ENCODE measurements at regions not wholly inside any gene's neighbourhood (a gene's known extent, or its start where the extent isn't known, plus 50 kb on each side); places are given as distances from the start of the nearest gene placed in this dataset.

DNA sequence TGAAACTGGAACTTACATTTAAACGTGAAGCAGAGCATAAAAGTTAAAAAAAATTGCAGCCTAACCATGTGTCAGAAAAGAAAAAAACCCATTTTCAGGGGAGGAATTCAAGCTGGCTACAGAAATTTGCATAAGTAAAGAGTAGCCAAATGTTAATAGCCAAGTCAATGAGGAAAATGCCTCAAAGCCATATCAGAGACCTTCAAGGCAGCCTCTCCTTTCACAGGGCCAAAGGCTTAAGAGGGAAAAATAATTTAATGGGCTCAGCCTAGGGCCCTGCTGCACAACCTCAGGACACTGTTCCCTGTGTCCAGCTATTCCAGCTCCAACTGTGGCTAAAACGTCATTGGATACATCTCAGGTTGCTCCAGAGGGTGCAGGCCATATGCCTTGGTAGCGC is 749.5 kb downstream of the FLRT2 start:
- DNase-seq (no peak), ATAC-seq (no peak)
- H3K9me3 ChIP-seq, result no peaks in the 10 kb centered on the region
- H3K4me3 ChIP-seq, result no peak overlapping the region
- no peaks in the 10 kb centered on the region for H3K27me3 ChIP-seq
- no peaks in the 10 kb centered on the region for H3K36me3 ChIP-seq (replicated peaks in 1 of 2; ENCODE audit: insufficient read depth in 1 of 2, low read depth in 2 of 2)
- H3K4me1 ChIP-seq, result no peaks in the 10 kb centered on the region
- H3K27ac ChIP-seq, result no peak overlapping the region
- intact Hi-C loops (cut with DNase I), result no loop called here
- 64 to 65% methylated on average over 3 of the region's 3 CpGs for WGBS, 2 donors
- TF ChIP-seq, protein P1, sequence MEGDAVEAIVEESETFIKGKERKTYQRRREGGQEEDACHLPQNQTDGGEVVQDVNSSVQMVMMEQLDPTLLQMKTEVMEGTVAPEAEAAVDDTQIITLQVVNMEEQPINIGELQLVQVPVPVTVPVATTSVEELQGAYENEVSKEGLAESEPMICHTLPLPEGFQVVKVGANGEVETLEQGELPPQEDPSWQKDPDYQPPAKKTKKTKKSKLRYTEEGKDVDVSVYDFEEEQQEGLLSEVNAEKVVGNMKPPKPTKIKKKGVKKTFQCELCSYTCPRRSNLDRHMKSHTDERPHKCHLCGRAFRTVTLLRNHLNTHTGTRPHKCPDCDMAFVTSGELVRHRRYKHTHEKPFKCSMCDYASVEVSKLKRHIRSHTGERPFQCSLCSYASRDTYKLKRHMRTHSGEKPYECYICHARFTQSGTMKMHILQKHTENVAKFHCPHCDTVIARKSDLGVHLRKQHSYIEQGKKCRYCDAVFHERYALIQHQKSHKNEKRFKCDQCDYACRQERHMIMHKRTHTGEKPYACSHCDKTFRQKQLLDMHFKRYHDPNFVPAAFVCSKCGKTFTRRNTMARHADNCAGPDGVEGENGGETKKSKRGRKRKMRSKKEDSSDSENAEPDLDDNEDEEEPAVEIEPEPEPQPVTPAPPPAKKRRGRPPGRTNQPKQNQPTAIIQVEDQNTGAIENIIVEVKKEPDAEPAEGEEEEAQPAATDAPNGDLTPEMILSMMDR (IDR thresholded peaks at IDR 0.05), result no peak
- TF ChIP-seq POLR2A (IDR thresholded peaks at IDR 0.05), result no peak

DNA sequence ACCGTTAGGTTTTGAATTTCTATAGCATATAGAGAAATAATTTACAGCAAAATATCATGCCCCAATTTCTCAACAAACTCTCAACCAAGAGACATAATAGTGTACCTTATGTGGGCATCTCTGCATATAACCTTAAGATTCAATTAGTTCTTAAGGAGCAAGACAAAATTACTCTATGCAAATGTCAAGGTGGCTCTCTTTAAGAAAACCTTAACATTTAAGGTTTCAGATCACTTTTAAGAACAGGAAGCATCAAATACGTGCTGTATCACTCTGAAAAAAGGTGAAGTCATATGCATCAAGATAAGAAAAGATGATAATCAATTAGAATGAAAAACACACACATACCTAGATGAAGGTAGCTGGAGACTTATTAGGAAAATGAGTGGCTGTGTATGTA is 728.0 kb downstream of the FLRT2 start:
- 56 to 62% methylated on average over 2 of the region's 2 CpGs for WGBS, 2 donors
- Histone ChIP-seq H3K4me3 (no peak overlapping the region), H3K27me3 (no peaks in the 10 kb centered on the region), H3K9me3 (no peaks in the 10 kb centered on the region), H3K27ac (no peak overlapping the region), H3K4me1 (peaks cover 2% of the 10 kb centered on the region), H3K36me3 (replicated peaks in 1 of 2; ENCODE audit: insufficient read depth in 1 of 2, low read depth in 2 of 2) (no peaks in the 10 kb centered on the region)
- intact Hi-C loops (cut with DNase I), result no loop called here
- no peak for DNase-seq
- no peak for TF ChIP-seq POLR2A (IDR thresholded peaks at IDR 0.05)
- TF ChIP-seq, protein P1 (IDR thresholded peaks at IDR 0.05), result no peak
- no peak for ATAC-seq

- intact Hi-C loops (cut with DNase I), result no loop called here
- no peaks in the 10 kb centered on the region for H3K9me3 ChIP-seq
- H3K27me3 ChIP-seq, result no peaks in the 10 kb centered on the region
- no peak overlapping the region for H3K4me3 ChIP-seq
- TF ChIP-seq, protein P1 (IDR thresholded peaks at IDR 0.05), result no peak
- no peaks in the 10 kb centered on the region for H3K4me1 ChIP-seq
- H3K27ac ChIP-seq, result no peak overlapping the region
- DNase-seq, result no peak
- H3K36me3 ChIP-seq (replicated peaks in 1 of 2; ENCODE audit: insufficient read depth in 1 of 2, low read depth in 2 of 2), result no peaks in the 10 kb centered on the region
- no peak for ATAC-seq
These were observed 713.2 kb downstream of the FLRT2 start for GRCh38 chr14:86243158-86243557.

GRCh38 chr14:86237733-86238132 is 707.8 kb downstream of the FLRT2 start:
- DNase-seq (no peak), ATAC-seq (no peak)
- TF ChIP-seq, protein P1 (IDR thresholded peaks at IDR 0.05), result no peak
- TF ChIP-seq POLR2A (IDR thresholded peaks at IDR 0.05), result no peak
- no peaks in the 10 kb centered on the region for H3K4me1 ChIP-seq
- 66 to 68% methylated on average over 4 of the region's 4 CpGs for WGBS, 2 donors
- no peak overlapping the region for H3K4me3 ChIP-seq
- H3K9me3 ChIP-seq, result peaks cover 0 to 8% (median 0%) of the 10 kb centered on the region in 3 donors
- H3K27me3 ChIP-seq, result no peaks in the 10 kb centered on the region
- H3K27ac ChIP-seq, result no peak overlapping the region
- intact Hi-C loops (cut with DNase I), result no loop called here
- H3K36me3 ChIP-seq (replicated peaks in 1 of 2; ENCODE audit: insufficient read depth in 1 of 2, low read depth in 2 of 2), result no peaks in the 10 kb centered on the region

- intact Hi-C loops (cut with DNase I), result no loop called here
- WGBS, 2 donors, result 40 to 45% methylated on average over 3 of the region's 3 CpGs
- no peaks in the 10 kb centered on the region for H3K4me1 ChIP-seq
- no peaks in the 10 kb centered on the region for H3K36me3 ChIP-seq (replicated peaks in 1 of 2; ENCODE audit: insufficient read depth in 1 of 2, low read depth in 2 of 2)
- no peak for TF ChIP-seq POLR2A (IDR thresholded peaks at IDR 0.05)
- no peak overlapping the region for H3K4me3 ChIP-seq
- H3K27ac ChIP-seq, result no peak overlapping the region
- DNase-seq, result no peak
- ATAC-seq, result no peak
- no peaks in the 10 kb centered on the region for H3K9me3 ChIP-seq
- H3K27me3 ChIP-seq, result no peaks in the 10 kb centered on the region
These were observed 691.8 kb downstream of the FLRT2 start for GRCh38 chr14:86221755-86222154.

Data from body of pancreas (tissue), 4 donors.